Fibroblast of lung (primary cell): ENCODE measurements at regions not wholly inside any gene's neighbourhood (a gene's known extent, or its start where the extent isn't known, plus 50 kb on each side); places are given as distances from the start of the nearest gene placed in this dataset.

Experiments used
- DNase-seq, 2 donors: peaks; one replicate each; pipeline versions ENCODE4 v3.0.0 to v3.0.0-alpha.2; 2010; ENCODE audit warnings: low read depth in 2 of 2
- H2AFZ ChIP-seq: 2 replicates; pipeline ENCODE4 v1.5.1; 2012; ENCODE audit warnings: low read length, control low read depth, inconsistent platforms
- H3K27ac ChIP-seq: 2 replicates; pipeline ENCODE4 v1.5.1; 2011; ENCODE audit warnings: low read length, control low read depth; ENCODE audit not compliant: insufficient read depth
- H3K27me3 ChIP-seq: 2 replicates; pipeline ENCODE4 v1.5.1; 2011; ENCODE audit warnings: mild to moderate bottlenecking, low read length; ENCODE audit not compliant: control insufficient read depth, insufficient read depth
- H3K36me3 ChIP-seq: 2 replicates; pipeline ENCODE4 v1.5.1; 2011; ENCODE audit warnings: low read length; ENCODE audit not compliant: control insufficient read depth, insufficient read depth
- H3K4me1 ChIP-seq: 2 replicates; pipeline ENCODE4 v1.5.1; 2011; ENCODE audit warnings: low read length; ENCODE audit not compliant: control insufficient read depth, insufficient read depth; ENCODE audit errors: extremely low read depth
- H3K4me2 ChIP-seq: 2 replicates; pipeline ENCODE4 v1.5.1; 2011; ENCODE audit warnings: low read length, control low read depth; ENCODE audit not compliant: insufficient read depth; ENCODE audit errors: extremely low read depth
- H3K4me3 ChIP-seq, 4 experiments: fragments of 200-600 bp in 1 of 4; sonication (generic) in 1 of 4; replicated peaks in 1 of 4; 2 replicates each; pipeline ENCODE4 v1.5.1; 2011 to 2016; ENCODE audit warnings: low read length in 4 of 4, low read depth in 3 of 4, mild to moderate bottlenecking in 3 of 4, control low read depth in 2 of 4, inconsistent platforms in 1 of 4, mixed read lengths in 1 of 4; ENCODE audit not compliant: insufficient read depth in 1 of 4; ENCODE audit errors: control extremely low read depth in 1 of 4
- H3K79me2 ChIP-seq: 2 replicates; pipeline ENCODE4 v1.5.1; 2012; ENCODE audit warnings: mild to moderate bottlenecking, low read length, inconsistent platforms; ENCODE audit not compliant: control insufficient read depth, insufficient read depth
- H3K9ac ChIP-seq: 2 replicates; pipeline ENCODE4 v1.5.1; 2011; ENCODE audit warnings: mild to moderate bottlenecking, low read length, control low read depth; ENCODE audit not compliant: insufficient read depth
- H3K9me3 ChIP-seq: 2 replicates; pipeline ENCODE4 v1.5.1; 2012; ENCODE audit warnings: low read depth, low read length; ENCODE audit not compliant: control insufficient read depth, insufficient read depth
- H4K20me1 ChIP-seq: 2 replicates; pipeline ENCODE4 v1.5.1; 2011; ENCODE audit warnings: low read length; ENCODE audit not compliant: control insufficient read depth, insufficient read depth; ENCODE audit errors: extremely low read depth
- EZH2 ChIP-seq: IDR thresholded peaks from 2 replicates; pipeline ENCODE4 v1.5.1; 2012; ENCODE audit warnings: low read length, control low read depth, mild to moderate bottlenecking; ENCODE audit errors: missing control alignments
- TF ChIP-seq, protein P1 (sequence below), 2 donors: IDR thresholded peaks in 1 of 2; conservative IDR thresholded peaks in 1 of 2; 1 replicate in 1 of 2; 2 replicates in 1 of 2; pipeline ENCODE4 v1.5.1; 2011 to 2012; ENCODE audit warnings: low read length in 2 of 2, control low read depth in 1 of 2, inconsistent platforms in 1 of 2, low read depth in 1 of 2, mild to moderate bottlenecking in 1 of 2

DNA sequence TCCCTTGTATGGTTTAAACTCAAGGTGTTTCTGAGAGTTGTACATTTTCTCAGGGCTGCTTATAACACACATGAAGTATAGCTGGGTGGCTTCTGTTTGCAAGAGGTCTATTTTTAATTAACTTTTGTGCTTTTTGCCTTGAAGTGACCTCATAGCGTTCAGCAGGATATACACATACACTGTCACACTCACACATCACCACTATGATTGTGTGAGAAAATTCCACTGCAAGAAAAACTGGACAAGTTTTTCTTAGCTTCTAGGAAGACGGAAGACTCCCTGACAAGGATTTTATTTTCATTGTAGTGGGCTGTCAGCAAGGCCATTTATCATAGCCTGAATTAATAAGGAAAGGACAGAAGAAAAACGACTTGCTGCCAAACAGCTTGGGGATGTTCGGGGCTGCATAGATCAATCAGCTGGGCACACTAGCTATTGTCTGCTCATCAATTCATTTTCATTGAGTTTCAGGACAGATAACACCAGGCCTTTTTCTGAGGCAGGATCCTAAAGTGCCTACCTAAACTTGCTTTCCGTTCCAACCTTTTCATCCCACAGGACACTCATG, 192.8 kb upstream of the CRBN start:
- TF ChIP-seq, protein P1, sequence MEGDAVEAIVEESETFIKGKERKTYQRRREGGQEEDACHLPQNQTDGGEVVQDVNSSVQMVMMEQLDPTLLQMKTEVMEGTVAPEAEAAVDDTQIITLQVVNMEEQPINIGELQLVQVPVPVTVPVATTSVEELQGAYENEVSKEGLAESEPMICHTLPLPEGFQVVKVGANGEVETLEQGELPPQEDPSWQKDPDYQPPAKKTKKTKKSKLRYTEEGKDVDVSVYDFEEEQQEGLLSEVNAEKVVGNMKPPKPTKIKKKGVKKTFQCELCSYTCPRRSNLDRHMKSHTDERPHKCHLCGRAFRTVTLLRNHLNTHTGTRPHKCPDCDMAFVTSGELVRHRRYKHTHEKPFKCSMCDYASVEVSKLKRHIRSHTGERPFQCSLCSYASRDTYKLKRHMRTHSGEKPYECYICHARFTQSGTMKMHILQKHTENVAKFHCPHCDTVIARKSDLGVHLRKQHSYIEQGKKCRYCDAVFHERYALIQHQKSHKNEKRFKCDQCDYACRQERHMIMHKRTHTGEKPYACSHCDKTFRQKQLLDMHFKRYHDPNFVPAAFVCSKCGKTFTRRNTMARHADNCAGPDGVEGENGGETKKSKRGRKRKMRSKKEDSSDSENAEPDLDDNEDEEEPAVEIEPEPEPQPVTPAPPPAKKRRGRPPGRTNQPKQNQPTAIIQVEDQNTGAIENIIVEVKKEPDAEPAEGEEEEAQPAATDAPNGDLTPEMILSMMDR (conservative IDR thresholded peaks at IDR 0.05 in 1 of 2, IDR thresholded peaks at IDR 0.05 in 1 of 2; ENCODE audit: low read depth in 1 of 2, low read length in 2 of 2): no peak
- no peak for TF ChIP-seq EZH2
- Histone ChIP-seq H3K4me2 (no peak overlapping the region), H3K27ac (no peak overlapping the region), H4K20me1 (no peaks in the 10 kb centered on the region), H3K4me3 (no peak overlapping the region), H3K36me3 (no peaks in the 10 kb centered on the region), H3K9ac (no peak overlapping the region), H3K79me2 (no peaks in the 10 kb centered on the region), H3K9me3 (no peaks in the 10 kb centered on the region), H2AFZ (no peak overlapping the region), H3K27me3 (no peaks in the 10 kb centered on the region), H3K4me1 (no peaks in the 10 kb centered on the region)
- DNase-seq: no peak

DNA sequence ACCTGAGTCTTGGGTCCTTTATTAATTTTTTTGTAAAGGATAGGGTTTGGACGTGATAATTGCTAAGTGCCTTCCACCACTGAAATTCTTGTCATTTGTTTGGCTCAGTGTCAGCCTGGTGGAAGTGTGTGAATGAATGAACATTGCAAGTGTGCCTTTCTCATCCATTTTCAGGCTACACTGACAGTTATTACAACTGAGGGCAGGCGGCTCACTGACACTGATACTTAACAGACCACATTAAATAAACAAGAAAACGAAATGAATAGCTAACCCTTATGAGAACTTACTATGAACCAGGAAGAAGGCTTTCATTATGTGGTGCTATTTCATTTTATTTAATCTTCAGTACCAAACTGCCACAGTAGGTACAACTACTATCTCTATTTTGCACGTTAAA, 188.8 kb upstream of the CRBN start:
- no peak overlapping the region for H3K9ac ChIP-seq
- no peak overlapping the region for H3K27ac ChIP-seq
- H3K4me1 ChIP-seq: no peaks in the 10 kb centered on the region
- no peak overlapping the region for H2AFZ ChIP-seq
- H3K4me2 ChIP-seq: no peak overlapping the region
- no peak overlapping the region for H3K4me3 ChIP-seq
- H3K36me3 ChIP-seq: no peaks in the 10 kb centered on the region
- no peaks in the 10 kb centered on the region for H3K27me3 ChIP-seq
- no peaks in the 10 kb centered on the region for H3K9me3 ChIP-seq
- TF ChIP-seq EZH2: no peak
- TF ChIP-seq, protein P1 (conservative IDR thresholded peaks at IDR 0.05 in 1 of 2, IDR thresholded peaks at IDR 0.05 in 1 of 2; ENCODE audit: low read depth in 1 of 2, low read length in 2 of 2): no peak
- no peaks in the 10 kb centered on the region for H4K20me1 ChIP-seq
- DNase-seq: no peak
- H3K79me2 ChIP-seq: no peaks in the 10 kb centered on the region

DNA sequence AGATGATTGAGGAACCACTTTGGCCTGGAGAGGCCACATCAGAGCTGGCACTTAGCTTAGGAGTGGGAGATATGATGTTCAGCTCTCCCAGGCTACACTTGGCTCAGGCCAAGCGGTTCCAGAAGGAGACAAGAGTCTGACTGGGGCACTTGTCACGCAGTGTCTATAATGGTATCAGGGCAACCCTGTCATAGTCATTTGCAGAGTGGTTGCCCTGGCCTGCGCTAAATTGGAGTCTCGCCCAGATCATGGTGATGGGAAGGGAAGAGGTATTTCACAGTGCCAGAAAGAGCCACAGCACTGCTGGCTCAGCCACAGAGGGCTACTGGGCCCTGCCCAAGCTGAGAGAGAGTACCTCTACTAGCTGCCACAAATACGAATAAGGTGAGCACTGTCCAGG, 186.9 kb upstream of the CRBN start:
- H3K4me1 ChIP-seq: no peaks in the 10 kb centered on the region
- no peaks in the 10 kb centered on the region for H3K9me3 ChIP-seq
- H3K79me2 ChIP-seq: no peaks in the 10 kb centered on the region
- no peak overlapping the region for H3K4me3 ChIP-seq
- TF ChIP-seq, protein P1 (conservative IDR thresholded peaks at IDR 0.05 in 1 of 2, IDR thresholded peaks at IDR 0.05 in 1 of 2; ENCODE audit: low read depth in 1 of 2, low read length in 2 of 2): no peak
- no peak for TF ChIP-seq EZH2
- H3K4me2 ChIP-seq: no peak overlapping the region
- no peak overlapping the region for H3K9ac ChIP-seq
- H3K36me3 ChIP-seq: no peaks in the 10 kb centered on the region
- no peaks in the 10 kb centered on the region for H3K27me3 ChIP-seq
- no peak for DNase-seq
- H4K20me1 ChIP-seq: no peaks in the 10 kb centered on the region
- H2AFZ ChIP-seq: no peak overlapping the region
- H3K27ac ChIP-seq: no peak overlapping the region
